ENCODE measurements at regions not wholly inside any gene's neighbourhood (a gene's known extent, or its start where the extent isn't known, plus 50 kb on each side); places are given as distances from the start of the nearest gene placed in this dataset.

GRCh38 chr12:126608607-126609175 lies 1543.5 kb downstream of the AACS start:
- ChIA-PET CTCF (no interaction called here), POLR2A (no interaction called here)
- Histone ChIP-seq H3K4me3 (ENCODE audit: low read depth, low read length) (no peak overlapping the region), H3K27ac (ENCODE audit: low read depth, low read length) (no peak overlapping the region), H3K9me3 (ENCODE audit: control insufficient read depth, insufficient read depth, low read length) (peaks cover 11% of the 10 kb centered on the region), H3K27me3 (ENCODE audit: control insufficient read depth, insufficient read depth, low read length) (no peaks in the 10 kb centered on the region)
- no peak for TF ChIP-seq CTCF (IDR thresholded peaks at IDR 0.05; ENCODE audit: low read depth, low read length)
- no peak for DNase-seq (ENCODE audit: low read depth, low spot score)

DNA sequence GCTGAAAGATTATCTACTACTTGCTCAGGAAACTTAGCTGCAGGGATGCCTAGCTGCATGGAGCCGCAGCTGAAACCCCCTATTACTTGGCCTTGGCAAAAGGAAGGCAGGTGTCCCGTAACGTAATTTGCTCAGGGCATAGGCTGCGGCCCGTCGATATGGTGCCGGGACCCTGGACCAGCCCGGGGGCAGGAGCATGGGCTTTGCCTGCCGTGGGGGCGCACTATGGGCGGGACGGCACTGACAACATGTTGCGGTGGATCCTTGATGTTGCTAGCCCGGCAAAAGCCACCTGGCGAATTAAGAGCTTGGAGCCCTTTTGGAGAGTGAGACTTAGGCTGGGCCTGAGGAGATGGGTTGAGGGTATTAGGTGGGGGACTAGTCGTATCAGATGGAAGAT lies 1551.2 kb downstream of the AACS start:
- ChIA-PET POLR2A (no interaction called here), CTCF (no interaction called here)

DNA sequence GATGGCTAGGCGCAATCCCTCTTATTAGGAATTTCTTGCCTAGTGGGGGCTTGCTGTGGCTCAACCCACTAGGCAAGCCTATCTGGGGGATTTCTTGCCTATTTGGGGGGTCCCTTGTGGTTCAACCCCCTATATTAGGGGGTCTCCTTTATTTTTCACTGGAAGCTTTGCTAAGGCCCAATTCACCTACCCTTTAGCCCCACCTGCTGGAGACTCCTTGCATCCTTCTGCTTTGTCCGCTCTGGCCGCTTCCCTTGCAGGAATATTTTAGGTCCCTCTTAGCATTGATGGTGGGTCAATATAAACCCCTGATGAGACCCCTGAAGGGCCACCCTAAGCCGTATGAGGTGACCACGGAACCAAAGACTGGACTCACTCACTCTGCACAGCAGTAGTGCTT lies 1552.1 kb downstream of the AACS start:
- ChIA-PET CTCF (no interaction called here), POLR2A (no interaction called here)
- no peak overlapping the region for H3K27ac ChIP-seq (ENCODE audit: low read depth, low read length)
- no peak for DNase-seq (ENCODE audit: low read depth, low spot score)
- TF ChIP-seq CTCF (IDR thresholded peaks at IDR 0.05; ENCODE audit: low read depth, low read length) = no peak
- no peak overlapping the region for H3K4me3 ChIP-seq (ENCODE audit: low read depth, low read length)
- H3K9me3 ChIP-seq (ENCODE audit: control insufficient read depth, insufficient read depth, low read length) = peaks cover 20% of the 10 kb centered on the region
- no peaks in the 10 kb centered on the region for H3K27me3 ChIP-seq (ENCODE audit: control insufficient read depth, insufficient read depth, low read length)

More for the DNA sequence above, 1551.2 kb downstream of the AACS start:
- Histone ChIP-seq H3K27ac (ENCODE audit: low read depth, low read length) (no peak overlapping the region), H3K27me3 (ENCODE audit: control insufficient read depth, insufficient read depth, low read length) (no peaks in the 10 kb centered on the region), H3K4me3 (ENCODE audit: low read depth, low read length) (no peak overlapping the region), H3K9me3 (ENCODE audit: control insufficient read depth, insufficient read depth, low read length) (peaks cover 20% of the 10 kb centered on the region)
- DNase-seq (ENCODE audit: low read depth, low spot score) = no peak
- no peak for TF ChIP-seq CTCF (IDR thresholded peaks at IDR 0.05; ENCODE audit: low read depth, low read length)

GRCh38 chr12:126627596-126627995 lies 1562.4 kb downstream of the AACS start:
- Histone ChIP-seq H3K27ac (ENCODE audit: low read depth, low read length) (no peak overlapping the region), H3K4me3 (ENCODE audit: low read depth, low read length) (no peak overlapping the region), H3K27me3 (ENCODE audit: control insufficient read depth, insufficient read depth, low read length) (no peaks in the 10 kb centered on the region), H3K9me3 (ENCODE audit: control insufficient read depth, insufficient read depth, low read length) (peaks cover 22% of the 10 kb centered on the region; the same call in 1 of the 2 replicates)
- no peak for DNase-seq (ENCODE audit: low read depth, low spot score)
- no peak for TF ChIP-seq CTCF (IDR thresholded peaks at IDR 0.05; ENCODE audit: low read depth, low read length)
- CTCF ChIA-PET = no interaction called here
- POLR2A ChIA-PET = no interaction called here

GRCh38 chr12:126636821-126637220 lies 1571.6 kb downstream of the AACS start:
- Histone ChIP-seq H3K27me3 (ENCODE audit: control insufficient read depth, insufficient read depth, low read length) (no peaks in the 10 kb centered on the region), H3K4me3 (ENCODE audit: low read depth, low read length) (no peak overlapping the region), H3K9me3 (ENCODE audit: control insufficient read depth, insufficient read depth, low read length) (peaks cover 18% of the 10 kb centered on the region), H3K27ac (ENCODE audit: low read depth, low read length) (no peak overlapping the region)
- no peak for DNase-seq (ENCODE audit: low read depth, low spot score)
- TF ChIP-seq CTCF (IDR thresholded peaks at IDR 0.05; ENCODE audit: low read depth, low read length) = no peak
- ChIA-PET CTCF (no interaction called here), POLR2A (no interaction called here)
